Nephron (organoid): ENCODE measurements at regions not wholly inside any gene's neighbourhood (a gene's known extent, or its start where the extent isn't known, plus 50 kb on each side); places are given as distances from the start of the nearest gene placed in this dataset.

Source experiments
- H3K27ac Mint-ChIP-seq, 3 experiments: 2 replicates each; pipeline ENCODE4 v1.8.0; 2020; ENCODE audit warnings: mixed read lengths in 3 of 3, mild to moderate bottlenecking in 2 of 3, moderate library complexity in 1 of 3
- H3K27me3 Mint-ChIP-seq: 2 replicates; pipeline ENCODE4 v1.8.0; 2021; ENCODE audit warnings: low read depth, mild to moderate bottlenecking, moderate library complexity, mixed read lengths
- H3K36me3 Mint-ChIP-seq: 2 replicates; pipeline ENCODE4 v1.8.0; 2020; ENCODE audit warnings: low read depth, mixed read lengths
- H3K4me1 Mint-ChIP-seq: 2 replicates; pipeline ENCODE4 v1.8.0; 2020; ENCODE audit warnings: mixed read lengths
- H3K4me3 Mint-ChIP-seq, 3 experiments: 2 replicates each; pipeline ENCODE4 v1.8.0; 2020; ENCODE audit warnings: mild to moderate bottlenecking in 3 of 3, mixed read lengths in 3 of 3, moderate library complexity in 2 of 3
- H3K9me3 Mint-ChIP-seq: 2 replicates; pipeline ENCODE4 v1.8.0; 2020; ENCODE audit warnings: mixed read lengths
- CTCF ChIP-seq, 3 experiments: fragments of 200-600 bp; sonication (generic); IDR thresholded peaks; one replicate each; pipeline ENCODE4 v1.5.0; 2021; ENCODE audit warnings: antibody characterized with exemption in 3 of 3; ENCODE audit not compliant: unreplicated experiment in 3 of 3

GRCh38 chr2:16134436-16135165, 194.3 kb downstream of the MYCN start:
- Mint-ChIP-seq H3K27ac (no peak overlapping the region), H3K4me1 (no peaks in the 10 kb centered on the region), H3K4me3 (no peak overlapping the region), H3K36me3 (no peaks in the 10 kb centered on the region), H3K27me3 (no peaks in the 10 kb centered on the region), H3K9me3 (no peaks in the 10 kb centered on the region)
- no peak for TF ChIP-seq CTCF (IDR thresholded peaks at IDR 0.05; ENCODE audit: unreplicated experiment in 3 of 3)

GRCh38 chr2:16130906-16131400, 190.6 kb downstream of the MYCN start:
- Mint-ChIP-seq H3K27ac (no peak overlapping the region), H3K27me3 (peaks cover 3% of the 10 kb centered on the region), H3K36me3 (no peaks in the 10 kb centered on the region), H3K4me1 (no peaks in the 10 kb centered on the region), H3K9me3 (no peaks in the 10 kb centered on the region), H3K4me3 (no peak overlapping the region)
- TF ChIP-seq CTCF (IDR thresholded peaks at IDR 0.05; ENCODE audit: unreplicated experiment in 3 of 3): no peak

GRCh38 chr2:16130541-16130880, 190.2 kb downstream of the MYCN start:
- no peaks in the 10 kb centered on the region for H3K36me3 Mint-ChIP-seq
- no peak overlapping the region for H3K4me3 Mint-ChIP-seq
- H3K27ac Mint-ChIP-seq: no peak overlapping the region
- H3K4me1 Mint-ChIP-seq: no peaks in the 10 kb centered on the region
- H3K27me3 Mint-ChIP-seq: peaks cover 3% of the 10 kb centered on the region
- TF ChIP-seq CTCF (IDR thresholded peaks at IDR 0.05; ENCODE audit: unreplicated experiment in 3 of 3): no peak
- no peaks in the 10 kb centered on the region for H3K9me3 Mint-ChIP-seq

- no peak overlapping the region for H3K4me3 Mint-ChIP-seq
- TF ChIP-seq CTCF (IDR thresholded peaks at IDR 0.05; ENCODE audit: unreplicated experiment in 3 of 3): no peak
- H3K27ac Mint-ChIP-seq: no peak overlapping the region
- H3K9me3 Mint-ChIP-seq: no peaks in the 10 kb centered on the region
- H3K4me1 Mint-ChIP-seq: no peaks in the 10 kb centered on the region
- peaks cover 3% of the 10 kb centered on the region for H3K27me3 Mint-ChIP-seq
- no peaks in the 10 kb centered on the region for H3K36me3 Mint-ChIP-seq
Observed at GRCh38 chr2:16129716-16130540, 189.6 kb downstream of the MYCN start.

GRCh38 chr2:16128746-16129610, 188.6 kb downstream of the MYCN start:
- no peak overlapping the region for H3K27ac Mint-ChIP-seq
- no peaks in the 10 kb centered on the region for H3K4me1 Mint-ChIP-seq
- no peak for TF ChIP-seq CTCF (IDR thresholded peaks at IDR 0.05; ENCODE audit: unreplicated experiment in 3 of 3)
- H3K9me3 Mint-ChIP-seq: no peaks in the 10 kb centered on the region
- H3K4me3 Mint-ChIP-seq: no peak overlapping the region
- no peaks in the 10 kb centered on the region for H3K36me3 Mint-ChIP-seq
- H3K27me3 Mint-ChIP-seq: peaks cover 3% of the 10 kb centered on the region
